ENCODE measurements at regions not wholly inside any gene's neighbourhood (a gene's known extent, or its start where the extent isn't known, plus 50 kb on each side); places are given as distances from the start of the nearest gene placed in this dataset.

DNA sequence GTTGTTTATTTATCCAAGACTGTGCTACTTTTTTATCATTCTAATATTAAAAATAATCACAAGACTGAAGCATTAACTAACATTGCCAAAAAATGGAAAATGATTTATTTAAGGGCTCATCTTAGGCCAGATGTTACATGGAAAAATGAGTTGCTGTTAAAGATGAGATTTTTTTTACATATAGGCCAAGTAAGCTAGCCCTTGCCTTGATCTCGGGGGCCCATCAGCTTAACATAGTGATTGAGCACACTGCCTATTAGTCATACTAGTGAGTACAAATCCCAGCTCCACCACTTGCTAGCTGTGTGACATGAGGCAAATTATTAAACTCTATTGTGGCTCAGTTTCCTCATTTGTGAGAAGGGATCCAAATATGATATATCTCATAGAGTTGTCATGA is 275.9 kb upstream of the SNX7 start:
- intact Hi-C loops (cut with micrococcal nuclease), result loop anchor here (5.0 kb wide), 1 partner anchor 63 kb away; no protein-coding TSS in a partner anchor

DNA sequence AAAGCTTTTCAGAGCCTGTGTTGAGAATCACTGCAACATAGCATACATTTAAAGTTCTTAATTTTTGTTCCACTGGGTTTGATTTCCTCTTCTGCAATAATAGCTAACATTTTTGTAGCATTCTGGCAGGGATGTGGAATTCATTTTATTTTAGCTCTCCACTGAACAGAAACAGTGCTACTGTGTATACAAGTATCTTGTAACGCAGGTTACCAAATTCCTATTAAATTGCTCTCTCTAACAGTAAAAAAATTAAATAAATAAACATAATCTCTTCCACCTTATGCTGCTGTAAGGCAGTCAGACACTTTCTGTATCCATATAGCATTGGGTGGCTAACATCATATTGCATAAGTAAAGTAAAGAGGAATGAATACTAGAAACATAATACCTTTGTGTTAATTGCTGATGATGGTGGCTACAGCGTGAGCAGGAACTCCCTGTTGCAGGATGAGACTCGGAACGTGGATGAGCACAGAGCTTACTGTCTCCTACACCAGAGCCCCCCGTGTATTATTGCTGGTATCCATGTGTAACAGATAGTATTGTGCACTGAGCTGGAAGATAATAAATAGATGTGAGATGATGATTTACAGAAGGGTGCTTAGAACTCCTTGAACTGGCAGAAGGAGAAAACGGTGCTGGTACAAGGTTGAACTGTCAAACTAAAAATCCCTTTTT is 276.9 kb upstream of the SNX7 start:
- intact Hi-C loops (cut with micrococcal nuclease), result loop anchor here (5.0 kb wide), 1 partner anchor 62 kb away; no protein-coding TSS in a partner anchor

DNA sequence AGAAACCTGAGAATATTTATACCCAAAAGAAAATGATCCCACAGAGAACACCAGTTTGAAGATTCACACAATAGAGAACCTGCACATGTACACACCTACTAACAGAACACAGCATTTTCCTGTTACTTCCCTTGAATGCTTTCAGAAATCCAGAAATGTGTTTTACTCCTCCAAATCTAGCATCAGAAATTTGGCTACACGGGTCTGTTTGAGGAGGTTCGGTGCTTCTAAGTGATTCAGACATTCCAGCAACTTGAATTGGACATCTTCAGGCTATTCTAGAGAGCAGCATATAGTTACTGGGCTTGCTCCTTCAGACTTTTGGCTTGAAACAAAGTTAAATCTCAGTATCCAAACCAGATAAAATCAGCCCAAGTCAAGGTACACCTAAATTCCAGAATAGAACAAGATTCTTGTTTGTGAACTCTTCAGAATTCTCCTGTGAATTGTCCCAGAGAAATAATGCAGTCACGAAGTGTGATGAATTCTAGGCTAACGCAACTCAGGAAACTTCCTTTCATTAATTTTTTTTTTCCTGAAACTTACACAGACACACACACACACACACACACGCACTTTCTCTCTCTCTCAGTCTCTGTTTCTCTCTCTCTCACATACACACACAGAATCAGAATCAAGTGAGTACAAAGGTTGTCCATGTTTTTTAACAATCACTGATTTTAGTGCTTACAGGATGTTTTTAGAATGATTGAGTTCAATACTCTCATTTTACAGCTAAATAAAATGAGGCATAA is 278.4 kb upstream of the SNX7 start:
- intact Hi-C loops (cut with micrococcal nuclease), result no loop called here

DNA sequence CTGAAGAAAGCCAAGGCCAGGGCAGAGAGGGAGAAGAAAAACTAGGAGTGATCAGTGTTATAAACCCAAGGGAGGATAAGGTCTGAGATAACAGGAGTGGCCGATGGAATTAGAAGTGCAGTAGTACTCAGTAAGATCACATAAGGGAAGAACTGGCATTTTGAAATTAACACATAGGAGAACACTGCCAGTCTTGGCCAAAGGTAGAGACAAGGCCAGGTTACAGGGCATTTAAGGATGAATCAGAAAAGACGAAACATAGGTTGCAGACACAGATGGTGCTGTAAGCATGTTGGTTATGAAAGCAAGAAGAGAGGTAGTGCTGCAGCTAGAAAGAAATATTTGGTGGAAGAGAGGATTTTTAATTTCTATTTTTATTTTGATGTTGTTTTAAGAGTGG is 278.9 kb upstream of the SNX7 start:
- intact Hi-C loops (cut with micrococcal nuclease), result no loop called here

DNA sequence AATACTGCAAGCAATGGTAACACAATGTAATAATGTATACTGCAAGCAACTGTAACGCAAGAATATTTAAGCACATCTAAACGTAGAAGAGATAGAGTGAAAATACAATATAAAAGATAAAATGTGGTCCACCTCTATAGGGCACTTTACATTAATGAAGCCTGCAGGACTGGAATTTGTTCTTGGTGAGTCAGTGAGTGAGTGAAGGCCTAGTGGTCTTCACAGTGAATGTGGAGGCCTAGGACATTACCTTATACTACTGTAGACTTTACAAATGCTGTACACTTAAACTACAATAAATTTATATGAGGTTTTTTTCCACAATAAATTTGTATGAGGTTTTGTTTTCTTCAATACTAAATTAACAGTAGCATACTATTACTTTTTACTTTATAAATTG is 287.4 kb upstream of the SNX7 start:
- intact Hi-C loops (cut with micrococcal nuclease), result no loop called here

DNA sequence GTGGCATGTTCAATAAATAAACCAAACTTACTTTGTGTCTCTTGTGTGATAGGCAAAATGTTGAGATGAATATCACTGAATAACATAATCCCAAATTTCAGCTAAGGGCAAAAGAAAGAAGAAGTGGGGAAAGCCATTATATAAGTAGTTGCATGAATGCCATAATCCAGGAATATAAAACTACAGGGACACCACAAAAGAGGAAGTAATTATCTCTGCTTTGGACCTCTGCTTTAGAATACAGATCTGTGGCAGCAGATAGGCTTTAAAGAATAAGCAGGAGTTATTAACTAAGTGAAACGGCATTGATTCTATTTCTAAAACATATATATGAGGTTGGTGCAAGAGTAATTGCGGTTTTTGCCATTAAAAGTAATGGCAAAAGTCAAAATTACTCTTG is 288.5 kb upstream of the SNX7 start:
- intact Hi-C loops (cut with micrococcal nuclease), result no loop called here

DNA sequence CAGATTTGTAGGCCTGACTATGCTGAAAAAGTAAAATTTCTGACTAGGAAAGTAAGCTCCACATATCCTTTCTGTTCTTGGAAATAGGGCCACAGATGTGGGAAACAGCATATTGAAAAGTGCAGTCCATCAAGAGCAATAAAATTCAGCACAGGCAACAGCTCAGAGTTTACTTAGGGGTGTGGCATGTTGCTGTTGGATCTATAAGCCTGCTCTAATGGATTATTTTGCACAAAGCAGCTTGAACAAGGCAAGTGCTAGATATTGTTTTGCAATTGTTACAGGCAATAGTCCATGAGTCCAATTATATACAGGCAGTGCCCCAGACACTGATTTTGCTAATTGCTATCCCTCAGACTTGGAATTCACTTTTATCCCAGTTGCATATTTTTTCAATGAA is 289.8 kb upstream of the SNX7 start:
- intact Hi-C loops (cut with micrococcal nuclease), result no loop called here

DNA sequence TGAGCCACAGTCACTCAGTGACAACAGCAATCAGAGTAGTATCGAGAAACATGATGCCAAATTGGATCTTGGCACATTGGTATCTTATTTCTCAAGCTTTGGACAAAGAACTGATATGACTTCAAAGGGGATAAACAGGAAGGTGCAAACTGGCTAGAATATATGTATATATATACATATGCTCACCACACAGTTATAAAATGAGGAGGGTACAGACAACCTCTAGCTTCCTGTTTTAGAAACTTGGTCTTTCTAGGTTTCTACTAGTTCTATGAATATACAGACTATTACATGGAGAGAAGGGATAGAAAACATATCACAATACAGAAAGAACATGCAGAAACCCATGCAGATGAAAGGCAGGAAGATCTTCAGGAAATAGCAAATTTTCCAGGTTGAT is 292.1 kb upstream of the SNX7 start:
- intact Hi-C loops (cut with micrococcal nuclease), result no loop called here

DNA sequence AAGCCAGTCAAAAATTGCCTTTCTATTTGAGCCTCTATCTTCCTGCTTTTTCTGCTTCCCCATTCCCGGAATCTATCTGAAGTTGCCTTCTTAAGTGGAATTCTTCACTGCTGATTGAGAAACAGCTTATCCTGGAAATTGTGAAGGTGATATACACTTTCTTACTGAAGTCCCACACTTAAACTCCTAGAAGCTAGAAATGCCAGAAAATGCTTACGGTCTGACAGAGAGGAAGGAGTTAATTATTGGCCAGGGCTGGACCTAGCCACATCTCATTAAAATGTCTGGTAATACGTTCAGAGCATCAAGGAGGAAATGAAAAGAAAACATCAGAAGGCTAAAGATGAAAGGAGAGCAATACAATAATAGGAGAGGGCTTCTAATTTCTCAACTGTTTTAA is 292.5 kb upstream of the SNX7 start:
- intact Hi-C loops (cut with micrococcal nuclease), result no loop called here

DNA sequence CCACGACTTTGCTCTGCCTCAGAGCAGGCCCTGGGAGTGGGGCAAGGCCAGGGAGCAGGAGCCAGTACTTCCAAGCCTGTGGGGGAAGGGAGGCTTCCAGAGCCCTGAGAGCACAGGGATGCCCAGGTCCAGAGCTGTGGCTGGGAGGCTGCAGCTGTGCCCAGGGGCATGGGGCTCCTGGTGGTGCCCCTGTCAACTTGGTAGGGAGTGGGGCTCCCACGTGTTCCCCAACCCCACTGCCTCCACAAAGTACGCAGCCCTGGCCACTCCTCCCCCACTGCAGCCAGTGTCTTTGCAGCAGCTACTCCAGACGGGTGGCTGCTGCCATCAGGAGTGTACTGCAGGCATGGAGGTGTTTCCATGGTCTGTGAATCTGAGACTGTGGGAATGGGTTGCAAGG is 294.1 kb upstream of the SNX7 start:
- intact Hi-C loops (cut with micrococcal nuclease), result no loop called here

DNA sequence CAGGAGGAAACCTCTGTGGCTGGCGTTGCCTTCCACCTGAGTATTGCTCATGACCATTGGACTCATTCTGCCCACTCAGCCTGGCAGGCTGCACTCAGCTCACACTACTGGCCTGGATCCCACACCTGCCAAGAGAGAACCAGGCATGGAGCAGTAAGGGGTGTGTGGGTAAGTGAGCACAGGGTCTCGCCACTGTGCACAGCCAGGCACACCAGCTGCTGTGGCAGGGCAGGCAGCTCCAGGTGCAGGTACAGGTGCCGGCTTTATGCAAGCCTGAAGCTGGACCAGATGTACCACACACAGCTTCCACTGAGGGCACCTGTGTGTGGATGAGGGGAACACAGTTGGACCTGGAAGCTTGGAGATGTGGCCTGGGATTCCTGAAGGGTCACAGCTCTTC is 295.2 kb upstream of the SNX7 start:
- intact Hi-C loops (cut with micrococcal nuclease), result no loop called here

DNA sequence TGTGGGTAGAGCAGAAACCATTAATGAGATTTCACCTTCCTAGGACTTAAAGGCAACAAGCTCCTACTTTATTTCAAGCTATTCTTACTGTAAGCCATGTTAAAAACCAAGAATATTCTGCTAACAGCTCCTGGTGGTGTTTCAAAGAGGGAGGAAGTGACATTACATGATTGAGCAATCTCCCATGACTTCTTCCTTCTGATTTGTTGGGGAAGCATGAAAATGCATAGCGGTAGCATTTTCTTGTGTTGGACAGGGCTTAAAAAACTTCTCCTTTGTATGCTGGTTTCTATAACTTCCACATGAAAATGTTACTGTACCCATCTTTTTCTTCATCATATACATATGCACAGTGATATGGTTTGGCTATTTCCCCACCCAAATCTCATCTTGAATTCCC is 297.0 kb upstream of the SNX7 start:
- intact Hi-C loops (cut with micrococcal nuclease), result no loop called here

DNA sequence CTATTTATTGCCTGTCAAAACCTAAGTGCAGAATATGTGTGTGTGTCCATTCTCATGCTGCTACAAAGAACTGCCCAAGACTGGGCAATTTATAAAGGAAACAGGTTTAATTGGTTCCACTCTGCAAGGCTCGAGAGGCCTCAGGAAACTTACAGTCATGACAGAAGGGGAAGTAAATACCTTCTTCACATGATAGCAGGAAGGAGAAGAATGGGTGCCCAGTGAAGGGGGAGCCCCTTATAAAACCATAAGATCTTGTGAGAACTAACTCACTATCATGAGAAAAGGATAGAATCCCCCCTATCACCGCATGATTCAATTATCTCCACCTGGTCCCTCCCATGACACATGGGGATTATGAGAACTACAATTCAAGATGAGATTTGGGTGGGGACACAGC is 300.7 kb upstream of the SNX7 start:
- intact Hi-C loops (cut with micrococcal nuclease), result no loop called here

DNA sequence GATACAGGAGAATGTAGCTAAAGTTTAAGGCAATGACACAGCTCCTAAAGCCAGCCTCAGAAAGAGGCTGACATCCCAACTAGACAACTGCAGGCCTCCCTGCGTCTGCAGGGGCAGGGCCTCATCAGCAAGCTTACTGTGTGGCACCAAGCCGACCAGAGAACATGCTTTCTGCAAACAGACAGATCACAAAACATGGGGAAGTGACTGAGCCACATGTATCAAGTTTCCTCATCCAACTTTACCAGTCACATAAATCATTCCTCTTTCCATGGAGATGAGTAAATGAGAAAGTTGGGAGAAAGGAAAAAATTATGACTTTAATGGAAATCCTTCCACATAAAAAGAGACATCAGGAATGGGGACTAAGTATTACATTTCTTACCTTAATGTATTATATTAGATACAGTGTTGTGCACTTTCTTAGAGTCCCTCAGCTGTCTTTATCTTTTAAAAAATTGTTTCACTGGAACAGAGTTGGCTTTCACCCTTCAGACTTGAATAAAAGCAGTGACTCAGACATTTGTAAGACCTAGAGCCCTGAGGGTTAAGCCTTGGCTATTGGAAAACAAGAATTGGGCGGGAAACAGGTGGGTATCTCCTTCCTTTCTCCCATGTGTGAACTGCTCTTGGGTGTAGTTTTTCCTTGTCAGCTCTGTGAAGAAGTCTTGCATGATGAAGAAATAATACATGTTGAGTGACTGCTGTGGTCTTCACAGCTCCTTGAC is 305.7 kb upstream of the SNX7 start:
- intact Hi-C loops (cut with micrococcal nuclease), result no loop called here

DNA sequence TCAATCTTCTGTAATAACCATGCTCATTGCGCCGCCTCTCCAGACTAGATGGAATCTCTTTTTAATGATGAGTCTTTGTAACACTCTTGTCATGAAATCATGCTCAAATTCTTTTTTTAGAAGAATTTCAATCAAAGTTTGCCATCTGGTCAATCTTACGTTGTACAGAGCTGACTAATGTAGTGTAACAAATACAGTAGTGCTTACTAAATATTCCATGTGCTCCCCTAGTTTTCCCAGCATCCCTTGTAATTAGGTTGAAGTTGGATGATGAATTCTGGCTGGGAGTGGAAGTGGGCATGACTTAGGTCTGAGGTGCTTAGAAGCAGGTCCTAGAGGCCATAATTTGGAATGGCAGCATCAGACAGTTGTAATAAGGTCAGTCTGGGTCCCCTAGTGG is 309.1 kb upstream of the SNX7 start:
- intact Hi-C loops (cut with micrococcal nuclease), result no loop called here

DNA sequence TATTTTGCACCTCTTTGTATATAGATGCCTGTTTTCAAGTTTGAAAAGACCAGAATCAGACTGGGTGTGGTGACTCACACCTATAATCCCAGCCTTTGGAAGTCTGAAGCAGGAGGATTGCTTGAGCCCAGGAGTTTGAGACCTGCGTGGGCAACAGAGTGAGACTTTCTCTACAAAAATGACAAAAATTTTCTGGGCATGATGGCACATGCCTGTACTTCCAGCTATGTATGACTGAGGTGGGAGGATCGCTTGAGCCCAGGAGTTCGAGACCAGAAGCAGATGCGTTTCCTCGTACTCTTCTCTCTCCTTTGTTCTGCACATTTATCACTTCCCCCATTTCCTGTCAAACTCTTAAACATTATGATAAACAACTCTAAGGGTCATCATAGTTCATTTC is 310.0 kb upstream of the SNX7 start:
- intact Hi-C loops (cut with micrococcal nuclease), result no loop called here

DNA sequence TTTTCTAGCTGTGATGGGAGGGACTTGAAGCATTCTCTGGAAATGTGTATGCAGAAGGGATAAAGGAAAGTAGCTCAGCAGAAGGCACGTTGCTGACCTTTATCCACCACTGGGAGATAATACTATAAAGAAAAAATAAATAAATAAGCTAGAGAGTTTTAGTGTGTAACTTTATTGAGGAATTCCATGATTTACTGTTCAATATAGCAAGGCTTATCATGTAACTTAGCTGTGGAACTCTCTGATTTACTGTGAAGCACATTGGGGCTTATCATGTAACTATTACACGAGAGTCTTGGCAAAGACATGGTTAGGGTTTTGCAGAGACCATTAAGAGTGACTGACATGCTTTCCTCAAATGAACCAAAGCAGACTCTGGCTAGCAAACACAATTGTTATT is 316.1 kb upstream of the SNX7 start:
- intact Hi-C loops (cut with micrococcal nuclease), result no loop called here

DNA sequence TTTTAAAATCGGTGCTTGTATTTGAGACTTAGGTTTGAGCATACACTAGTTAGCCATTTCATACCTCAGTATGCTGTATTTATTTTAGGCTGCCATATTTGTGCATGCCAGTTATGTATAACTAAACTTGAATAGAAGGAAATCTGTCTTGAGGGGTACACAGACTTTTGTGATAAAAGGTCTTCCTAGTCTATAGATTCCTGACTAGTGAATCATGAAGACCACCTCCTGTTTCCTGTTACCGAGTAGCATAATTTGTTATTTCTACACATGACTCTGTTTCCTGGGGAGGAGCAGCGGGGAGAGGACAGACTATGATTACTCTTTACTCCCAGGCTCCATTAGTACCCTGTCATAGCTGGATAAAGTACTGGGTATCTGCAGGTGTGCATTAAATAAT is 316.8 kb upstream of the SNX7 start:
- intact Hi-C loops (cut with micrococcal nuclease), result no loop called here

DNA sequence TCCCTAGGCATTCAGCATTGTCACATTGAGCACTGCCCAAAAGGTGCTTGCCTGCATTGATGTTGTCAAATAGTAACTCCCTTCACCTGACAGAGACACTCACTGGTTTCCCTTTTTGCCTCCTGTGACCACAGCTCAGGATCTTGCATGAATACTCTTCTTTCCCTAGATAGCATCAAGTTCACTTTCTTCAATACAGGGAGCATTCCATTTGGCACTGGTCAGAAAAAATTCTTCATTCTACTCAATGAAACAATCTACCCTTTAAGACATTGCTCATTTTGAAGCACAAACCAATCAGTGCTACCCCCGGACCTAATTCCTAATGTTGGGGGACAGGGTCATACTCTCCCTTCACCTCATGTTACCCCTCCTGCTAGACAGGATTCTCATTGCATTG is 319.0 kb upstream of the SNX7 start:
- intact Hi-C loops (cut with micrococcal nuclease), result no loop called here

DNA sequence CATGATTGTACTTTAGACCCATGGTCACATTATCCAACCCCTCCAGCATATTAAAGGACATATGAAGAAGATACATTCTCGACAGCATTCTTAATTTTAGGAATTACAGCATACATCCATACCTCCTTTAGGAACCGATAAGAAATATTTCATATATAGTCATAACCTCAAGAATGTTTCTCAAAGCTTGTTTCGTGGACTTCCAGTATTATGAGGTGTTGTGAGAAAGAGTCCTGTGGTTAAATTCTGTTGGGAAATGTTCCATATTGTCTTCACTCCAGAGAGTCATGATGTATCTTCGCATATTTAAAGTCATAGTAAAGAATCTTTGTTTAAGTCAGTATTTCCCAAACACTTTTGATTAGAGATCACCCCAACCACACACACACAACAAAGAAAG is 321.0 kb upstream of the SNX7 start:
- intact Hi-C loops (cut with micrococcal nuclease), result no loop called here

DNA sequence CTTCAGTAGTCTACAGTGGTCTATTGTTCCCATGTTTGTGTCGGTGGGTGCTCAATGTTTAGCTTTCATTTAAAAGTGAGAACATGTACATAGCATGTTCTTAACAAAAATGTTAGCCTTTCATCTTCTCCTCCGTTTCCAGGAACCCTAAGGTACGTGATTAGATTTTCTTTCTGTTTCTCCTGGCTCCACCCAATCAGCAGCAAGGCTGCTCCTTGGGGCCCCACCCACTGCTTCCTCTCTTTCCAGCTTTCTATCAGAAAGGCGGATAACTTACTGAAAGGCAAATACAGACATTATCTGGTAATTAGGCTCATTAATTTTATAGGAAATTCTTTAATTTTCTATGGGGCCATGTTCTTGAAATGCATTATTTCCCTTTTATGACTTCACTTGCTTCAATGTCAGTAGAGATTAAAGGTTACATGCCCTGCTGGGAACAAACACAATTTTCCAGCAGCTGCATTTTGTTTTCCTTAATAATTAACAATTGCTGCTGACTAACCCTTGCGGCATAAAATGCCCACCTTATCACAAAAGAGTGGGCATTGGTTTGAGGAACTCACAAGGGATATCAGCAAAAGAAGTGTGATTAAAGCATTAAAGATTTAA is 324.9 kb upstream of the SNX7 start:
- intact Hi-C loops (cut with micrococcal nuclease), result no loop called here

DNA sequence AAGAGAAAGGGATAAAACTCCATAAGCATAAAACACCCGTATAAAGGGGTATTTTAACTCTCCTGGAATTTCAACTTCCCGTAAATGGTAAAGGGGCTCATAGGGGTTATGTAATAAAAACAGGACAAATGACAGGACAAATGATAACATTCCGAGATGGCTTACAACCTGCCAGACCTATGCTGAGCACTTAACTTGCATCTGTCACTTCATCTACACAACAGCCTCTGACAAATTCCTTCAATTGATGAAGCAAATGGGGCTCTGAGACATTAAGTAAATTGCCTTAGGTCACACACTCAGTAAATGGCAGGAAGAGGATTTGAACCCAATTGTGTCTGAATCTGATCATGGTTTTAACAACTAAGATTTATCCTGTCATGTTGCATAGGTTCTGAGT is 327.6 kb upstream of the SNX7 start:
- intact Hi-C loops (cut with micrococcal nuclease), result no loop called here

All from T-helper 1 cell treated with Interleukin-12 subunit alpha and Interleukin-12 subunit beta and Interleukin-4 antibody, amounts not matched to agents 30 ng/mL and 1 ng/mL, for 36 hours (primary cell).